OCI-LY7 (cell line): ENCODE measurements at regions not wholly inside any gene's neighbourhood (a gene's known extent, or its start where the extent isn't known, plus 50 kb on each side); places are given as distances from the start of the nearest gene placed in this dataset.

Experiments used
- BruUV-seq: library from RNA; stranded (reverse); fragments of 400-500 nt; replicated peaks from 2 replicates; lab custom pipeline; 2021; lab: Mats Ljungman, UMichigan
- CTCF ChIA-PET: fragments of 300-600 bp; sonication (Branson Sonifier 250); formaldehyde crosslinking; loops from one replicate; lab custom pipeline; 2022; ENCODE audit warnings: antibody characterized with exemption; ENCODE audit not compliant: unreplicated experiment; lab: Charles Lee
- POLR2A ChIA-PET: fragments of 300-600 bp; sonication (Branson Sonifier 250); formaldehyde crosslinking; loops from one replicate; lab custom pipeline; 2022; ENCODE audit warnings: antibody characterized with exemption; lab: Charles Lee
- DNase-seq: peaks from one replicate; pipeline ENCODE4 v3.0.0-alpha.2; 2015; ENCODE audit warnings: low spot score
- H2AFZ ChIP-seq: fragments of 200-600 bp; sonication (generic), shearing (Covaris generic); 2 replicates; pipeline ENCODE4 v1.6.1; 2014; ENCODE audit warnings: mild to moderate bottlenecking, antibody characterized with exemption, low read length, moderate library complexity
- H3K27ac ChIP-seq: fragments of 200-600 bp; sonication (generic); 2 replicates; pipeline ENCODE4 v1.5.1; 2014; ENCODE audit warnings: mixed run types, low read depth, mild to moderate bottlenecking, moderate library complexity, low read length, inconsistent platforms; ENCODE audit not compliant: poor library complexity, severe bottlenecking
- H3K36me3 ChIP-seq: fragments of 200-600 bp; sonication (generic); 2 replicates; pipeline ENCODE4 v1.6.1; 2014; ENCODE audit warnings: mild to moderate bottlenecking, antibody characterized with exemption, low read length, moderate library complexity, mixed read lengths; ENCODE audit not compliant: insufficient read depth
- H3K4me1 ChIP-seq: fragments of 200-600 bp; sonication (generic); 2 replicates; pipeline ENCODE4 v1.5.1; 2014; ENCODE audit warnings: mild to moderate bottlenecking, low read length; ENCODE audit not compliant: insufficient read depth, poor library complexity, severe bottlenecking
- H3K4me2 ChIP-seq: fragments of 200-600 bp; sonication (generic); 2 replicates; pipeline ENCODE4 v1.6.1; 2014; ENCODE audit warnings: mild to moderate bottlenecking, low read length
- H3K4me3 ChIP-seq: fragments of 200-600 bp; sonication (generic); 2 replicates; pipeline ENCODE4 v1.5.1; 2014; ENCODE audit warnings: mild to moderate bottlenecking, low read depth, low read length; ENCODE audit not compliant: poor library complexity, severe bottlenecking
- H3K79me2 ChIP-seq: fragments of 200-600 bp; sonication (generic); 2 replicates; pipeline ENCODE4 v1.6.1; 2016; ENCODE audit warnings: low read depth, mild to moderate bottlenecking, low read length, moderate library complexity, mixed read lengths; ENCODE audit not compliant: insufficient read depth
- H3K9me2 ChIP-seq: fragments of 200-600 bp; sonication (generic); 2 replicates; pipeline ENCODE4 v1.6.1; 2016; ENCODE audit warnings: mild to moderate bottlenecking, low read length, mixed read lengths; ENCODE audit not compliant: insufficient read depth
- H3K9me3 ChIP-seq: fragments of 200-600 bp; sonication (generic); 2 replicates; pipeline ENCODE4 v1.6.1; 2014; ENCODE audit warnings: mild to moderate bottlenecking, mixed run types, low read length, mixed read lengths
- H4K20me1 ChIP-seq: fragments of 200-600 bp; sonication (generic); 2 replicates; pipeline ENCODE4 v1.6.1; 2014; ENCODE audit warnings: mild to moderate bottlenecking, antibody characterized with exemption, low read length, moderate library complexity, mixed read lengths; ENCODE audit not compliant: insufficient read depth
- EZH2phosphoT487 ChIP-seq: fragments of 200-600 bp; sonication (generic); IDR thresholded peaks from 2 replicates; pipeline ENCODE4 v1.6.1; 2018; ENCODE audit warnings: low read depth, borderline replicate concordance, mild to moderate bottlenecking, mixed run types, antibody characterized with exemption, low read length, moderate library complexity, mixed read lengths
- intact Hi-C: fragments of 100-400 bp; cut with micrococcal nuclease; formaldehyde crosslinking; loops from one replicate; pipeline ENCODE4 v1.10.0; 2022; ENCODE audit not compliant: unreplicated experiment
- TF ChIP-seq, protein P1 (sequence below): fragments of 200-600 bp; sonication (generic); conservative IDR thresholded peaks from 2 replicates; pipeline ENCODE4 v1.5.1; 2014; ENCODE audit warnings: mild to moderate bottlenecking, antibody characterized with exemption, low read length, moderate library complexity, mixed read lengths

DNA sequence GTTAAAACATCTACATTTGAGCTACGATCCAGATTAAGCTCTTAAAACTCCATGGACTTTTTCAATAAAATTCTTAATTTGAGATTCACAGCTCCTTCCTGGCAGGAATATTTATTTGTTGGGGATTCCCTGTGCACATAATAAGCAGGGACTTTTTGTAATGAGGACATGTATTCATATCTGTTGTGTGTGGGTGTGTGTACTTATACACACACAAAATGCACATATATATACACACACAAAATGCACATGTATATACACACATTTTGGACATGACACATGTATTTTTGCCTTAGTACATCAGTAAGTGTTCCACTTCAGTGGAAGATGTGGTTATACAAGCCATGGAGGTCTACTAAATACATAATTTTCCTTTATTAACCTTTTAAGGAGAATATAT, 1131.1 kb upstream of the CDH2 start:
- ChIA-PET CTCF (no interaction called here), POLR2A (interaction anchor here (0.9 kb wide), 2 partner anchors 17 to 85 kb away, joined by 3 read pairs; no protein-coding TSS in a partner anchor)
- Histone ChIP-seq H4K20me1 (no peaks in the 10 kb centered on the region), H3K4me2 (no peak overlapping the region), H3K36me3 (no peaks in the 10 kb centered on the region), H3K4me1 (no peaks in the 10 kb centered on the region), H3K9me3 (no peaks in the 10 kb centered on the region), H3K79me2 (no peaks in the 10 kb centered on the region), H3K4me3 (no peak overlapping the region), H2AFZ (no peak overlapping the region), H3K9me2 (no peaks in the 10 kb centered on the region), H3K27ac (no peak overlapping the region)
- no TSS peak for BruUV-seq
- no peak for TF ChIP-seq EZH2phosphoT487
- TF ChIP-seq, protein P1, sequence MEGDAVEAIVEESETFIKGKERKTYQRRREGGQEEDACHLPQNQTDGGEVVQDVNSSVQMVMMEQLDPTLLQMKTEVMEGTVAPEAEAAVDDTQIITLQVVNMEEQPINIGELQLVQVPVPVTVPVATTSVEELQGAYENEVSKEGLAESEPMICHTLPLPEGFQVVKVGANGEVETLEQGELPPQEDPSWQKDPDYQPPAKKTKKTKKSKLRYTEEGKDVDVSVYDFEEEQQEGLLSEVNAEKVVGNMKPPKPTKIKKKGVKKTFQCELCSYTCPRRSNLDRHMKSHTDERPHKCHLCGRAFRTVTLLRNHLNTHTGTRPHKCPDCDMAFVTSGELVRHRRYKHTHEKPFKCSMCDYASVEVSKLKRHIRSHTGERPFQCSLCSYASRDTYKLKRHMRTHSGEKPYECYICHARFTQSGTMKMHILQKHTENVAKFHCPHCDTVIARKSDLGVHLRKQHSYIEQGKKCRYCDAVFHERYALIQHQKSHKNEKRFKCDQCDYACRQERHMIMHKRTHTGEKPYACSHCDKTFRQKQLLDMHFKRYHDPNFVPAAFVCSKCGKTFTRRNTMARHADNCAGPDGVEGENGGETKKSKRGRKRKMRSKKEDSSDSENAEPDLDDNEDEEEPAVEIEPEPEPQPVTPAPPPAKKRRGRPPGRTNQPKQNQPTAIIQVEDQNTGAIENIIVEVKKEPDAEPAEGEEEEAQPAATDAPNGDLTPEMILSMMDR = no peak
- intact Hi-C loops = no loop called here
- no peak for DNase-seq

DNA sequence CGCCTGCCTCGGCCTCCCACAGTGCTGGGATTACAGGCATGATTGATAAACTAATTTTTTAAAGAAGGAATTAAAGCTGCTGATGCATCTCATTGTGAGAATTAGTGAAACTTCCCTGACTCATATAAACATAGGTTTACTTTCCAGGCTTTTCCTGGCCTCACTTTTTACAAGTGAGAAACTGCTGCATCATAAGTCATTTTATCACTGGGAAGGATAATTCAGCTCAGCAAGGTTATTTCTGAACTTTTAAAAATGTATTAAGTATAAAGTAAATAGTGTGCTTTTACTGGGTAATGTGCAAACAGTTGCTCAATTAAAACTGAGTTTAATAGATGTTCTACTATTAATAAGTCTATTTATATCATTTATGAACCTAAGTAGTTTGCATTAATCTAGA, 1130.3 kb upstream of the CDH2 start:
- POLR2A ChIA-PET = interaction anchor here (0.9 kb wide), 2 partner anchors 16 to 84 kb away, joined by 3 read pairs; no protein-coding TSS in a partner anchor
- DNase-seq = no peak
- H3K27ac ChIP-seq = no peak overlapping the region
- BruUV-seq = no TSS peak
- no peaks in the 10 kb centered on the region for H3K79me2 ChIP-seq
- H3K4me1 ChIP-seq = no peaks in the 10 kb centered on the region
- no peak overlapping the region for H3K4me3 ChIP-seq
- no peaks in the 10 kb centered on the region for H3K36me3 ChIP-seq
- CTCF ChIA-PET = no interaction called here
- TF ChIP-seq, protein P1 = no peak
- TF ChIP-seq EZH2phosphoT487 = no peak
- intact Hi-C loops = no loop called here
- no peaks in the 10 kb centered on the region for H3K9me3 ChIP-seq
- no peaks in the 10 kb centered on the region for H3K9me2 ChIP-seq
- H4K20me1 ChIP-seq = no peaks in the 10 kb centered on the region
- no peak overlapping the region for H2AFZ ChIP-seq
- no peak overlapping the region for H3K4me2 ChIP-seq

DNA sequence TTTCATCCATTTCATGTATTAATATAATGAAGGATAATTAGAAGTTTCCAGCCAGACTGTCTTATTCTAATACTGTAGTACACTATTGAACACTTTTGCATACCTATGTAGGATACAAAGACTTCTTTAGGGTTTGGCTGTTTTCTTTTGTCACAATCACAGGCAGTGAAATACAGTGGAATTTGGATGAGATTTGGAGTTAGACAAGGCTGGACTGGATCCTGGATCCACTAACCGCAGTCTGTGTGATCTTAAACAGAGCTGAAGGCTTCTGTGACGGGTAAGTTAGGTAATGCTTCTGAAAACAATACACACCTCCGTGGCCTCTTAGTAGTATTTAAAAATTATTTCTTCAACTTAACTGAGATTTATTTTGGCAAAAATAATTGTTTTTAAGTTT, 1128.6 kb upstream of the CDH2 start:
- no peak overlapping the region for H3K4me3 ChIP-seq
- no peaks in the 10 kb centered on the region for H3K4me1 ChIP-seq
- H2AFZ ChIP-seq = no peak overlapping the region
- intact Hi-C loops = no loop called here
- H3K36me3 ChIP-seq = no peaks in the 10 kb centered on the region
- no peaks in the 10 kb centered on the region for H4K20me1 ChIP-seq
- ChIA-PET CTCF (no interaction called here), POLR2A (no interaction called here)
- no peak overlapping the region for H3K4me2 ChIP-seq
- no peaks in the 10 kb centered on the region for H3K9me3 ChIP-seq
- TF ChIP-seq, protein P1 = no peak
- no peak for TF ChIP-seq EZH2phosphoT487
- H3K27ac ChIP-seq = no peak overlapping the region
- no peaks in the 10 kb centered on the region for H3K79me2 ChIP-seq
- no peaks in the 10 kb centered on the region for H3K9me2 ChIP-seq
- no TSS peak for BruUV-seq
- no peak for DNase-seq
